Subcutaneous abdominal adipose tissue (tissue), 5 donors: ENCODE measurements at regions not wholly inside any gene's neighbourhood (a gene's known extent, or its start where the extent isn't known, plus 50 kb on each side); places are given as distances from the start of the nearest gene placed in this dataset.

ENCODE experiments used
- H3K27ac ChIP-seq: one replicate; pipeline ENCODE4 v1.7.0; 2013; ENCODE audit warnings: low read depth, mild to moderate bottlenecking, inconsistent platforms, low read length, moderate library complexity
- H3K27me3 ChIP-seq, 5 donors: one replicate each; pipeline ENCODE4 v1.7.0; 2013; ENCODE audit warnings: low read length in 5 of 5, inconsistent platforms in 1 of 5; ENCODE audit not compliant: control insufficient read depth in 5 of 5, insufficient read depth in 4 of 5
- H3K36me3 ChIP-seq, 5 donors: one replicate each; pipeline ENCODE4 v1.7.0; 2013; ENCODE audit warnings: low read length in 5 of 5; ENCODE audit not compliant: control insufficient read depth in 5 of 5, insufficient read depth in 5 of 5
- H3K4me1 ChIP-seq, 5 donors: one replicate each; pipeline ENCODE4 v1.7.0; 2013; ENCODE audit warnings: low read length in 5 of 5, mild to moderate bottlenecking in 3 of 5, moderate library complexity in 1 of 5; ENCODE audit not compliant: control insufficient read depth in 5 of 5, insufficient read depth in 5 of 5
- H3K4me3 ChIP-seq, 5 donors: one replicate each; pipeline ENCODE4 v1.7.0; 2013; ENCODE audit warnings: low read length in 5 of 5, low read depth in 1 of 5
- H3K9ac ChIP-seq, 5 donors: one replicate each; pipeline ENCODE4 v1.7.0; 2013; ENCODE audit warnings: low read length in 5 of 5, mild to moderate bottlenecking in 4 of 5, moderate library complexity in 3 of 5
- H3K9me3 ChIP-seq, 5 donors: one replicate each; pipeline ENCODE4 v1.7.0; 2013; ENCODE audit warnings: low read length in 5 of 5; ENCODE audit not compliant: control insufficient read depth in 5 of 5
- donor health status: healthy.
- donor health status: healthy.
- donor health status: healthy.
- donor health status: healthy.
- donor health status: healthy.

GRCh38 chr9:75429531-75430475 is 341.5 kb downstream of the OSTF1 start:
- Histone ChIP-seq H3K27me3 (no peaks in the 10 kb centered on the region), H3K36me3 (no peaks in the 10 kb centered on the region), H3K9me3 (peaks cover 0 to 3% (median 0%) of the 10 kb centered on the region in 5 donors), H3K27ac (no peak overlapping the region), H3K4me1 (peaks cover 0 to 39% (median 34%) of the 10 kb centered on the region in 5 donors), H3K4me3 (no peak overlapping the region), H3K9ac (no peak overlapping the region)

GRCh38 chr9:75431375-75431774 is 343.1 kb downstream of the OSTF1 start:
- Histone ChIP-seq H3K27ac (no peak overlapping the region), H3K4me1 (peaks cover 0 to 39% (median 34%) of the 10 kb centered on the region in 5 donors), H3K9me3 (peaks cover 0 to 3% (median 0%) of the 10 kb centered on the region in 5 donors), H3K9ac (no peak overlapping the region), H3K27me3 (no peaks in the 10 kb centered on the region), H3K4me3 (no peak overlapping the region), H3K36me3 (no peaks in the 10 kb centered on the region)

GRCh38 chr9:75432386-75432785 is 344.1 kb downstream of the OSTF1 start:
- H3K9ac ChIP-seq, result no peak overlapping the region
- peaks cover 0 to 39% (median 32%) of the 10 kb centered on the region in 5 donors for H3K4me1 ChIP-seq
- H3K27me3 ChIP-seq, result no peaks in the 10 kb centered on the region
- H3K4me3 ChIP-seq, result peak overlapping the region in 1 of 5 donors; percentile 4
- no peaks in the 10 kb centered on the region for H3K36me3 ChIP-seq
- H3K27ac ChIP-seq, result no peak overlapping the region
- H3K9me3 ChIP-seq, result peaks cover 0 to 3% (median 0%) of the 10 kb centered on the region in 5 donors

GRCh38 chr9:75432888-75433287 is 344.6 kb downstream of the OSTF1 start:
- H3K9me3 ChIP-seq, result peaks cover 0 to 3% (median 0%) of the 10 kb centered on the region in 5 donors
- H3K4me1 ChIP-seq, result peaks cover 0 to 39% (median 32%) of the 10 kb centered on the region in 5 donors
- no peak overlapping the region for H3K27ac ChIP-seq
- no peaks in the 10 kb centered on the region for H3K36me3 ChIP-seq
- no peaks in the 10 kb centered on the region for H3K27me3 ChIP-seq
- H3K9ac ChIP-seq, result no peak overlapping the region
- no peak overlapping the region for H3K4me3 ChIP-seq

GRCh38 chr9:75438716-75439115 is 350.4 kb downstream of the OSTF1 start:
- Histone ChIP-seq H3K4me3 (no peak overlapping the region), H3K9ac (no peak overlapping the region)

GRCh38 chr9:75440914-75441313 is 352.6 kb downstream of the OSTF1 start:
- Histone ChIP-seq H3K4me1 (peaks cover 0 to 5% (median 0%) of the 10 kb centered on the region in 5 donors), H3K9me3 (no peaks in the 10 kb centered on the region), H3K36me3 (no peaks in the 10 kb centered on the region), H3K9ac (no peak overlapping the region), H3K4me3 (no peak overlapping the region), H3K27me3 (no peaks in the 10 kb centered on the region), H3K27ac (no peak overlapping the region)

More at GRCh38 chr9:75438716-75439115, 350.4 kb downstream of the OSTF1 start:
- H3K27me3 ChIP-seq, result no peaks in the 10 kb centered on the region
- H3K27ac ChIP-seq, result no peak overlapping the region
- H3K36me3 ChIP-seq, result no peaks in the 10 kb centered on the region
- H3K9me3 ChIP-seq, result peaks cover 0 to 2% (median 0%) of the 10 kb centered on the region in 5 donors
- no peaks in the 10 kb centered on the region for H3K4me1 ChIP-seq

GRCh38 chr9:75445144-75445543 is 356.8 kb downstream of the OSTF1 start:
- H3K27ac ChIP-seq, result no peak overlapping the region
- no peaks in the 10 kb centered on the region for H3K27me3 ChIP-seq
- no peak overlapping the region for H3K4me3 ChIP-seq
- peaks cover 0 to 14% (median 10%) of the 10 kb centered on the region in 5 donors for H3K4me1 ChIP-seq
- no peaks in the 10 kb centered on the region for H3K9me3 ChIP-seq
- no peaks in the 10 kb centered on the region for H3K36me3 ChIP-seq
- no peak overlapping the region for H3K9ac ChIP-seq

GRCh38 chr9:75447281-75447680 is 359.0 kb downstream of the OSTF1 start:
- H3K4me1 ChIP-seq, result peaks cover 0 to 25% (median 18%) of the 10 kb centered on the region in 5 donors
- no peaks in the 10 kb centered on the region for H3K36me3 ChIP-seq
- H3K9ac ChIP-seq, result no peak overlapping the region
- no peaks in the 10 kb centered on the region for H3K27me3 ChIP-seq
- H3K9me3 ChIP-seq, result no peaks in the 10 kb centered on the region
- no peak overlapping the region for H3K27ac ChIP-seq
- H3K4me3 ChIP-seq, result no peak overlapping the region

GRCh38 chr9:75448281-75448680 is 360.0 kb downstream of the OSTF1 start:
- Histone ChIP-seq H3K9ac (no peak overlapping the region), H3K27ac (no peak overlapping the region), H3K4me1 (peaks cover 0 to 35% (median 27%) of the 10 kb centered on the region in 5 donors), H3K9me3 (no peaks in the 10 kb centered on the region), H3K27me3 (no peaks in the 10 kb centered on the region), H3K4me3 (no peak overlapping the region), H3K36me3 (no peaks in the 10 kb centered on the region)

- Histone ChIP-seq H3K4me3 (no peak overlapping the region), H3K4me1 (peaks cover 0 to 37% (median 28%) of the 10 kb centered on the region in 5 donors)
Observed at GRCh38 chr9:75448955-75449354, 360.6 kb downstream of the OSTF1 start.

More at GRCh38 chr9:75448955-75449354, 360.6 kb downstream of the OSTF1 start:
- Histone ChIP-seq H3K27ac (no peak overlapping the region), H3K9ac (no peak overlapping the region), H3K36me3 (no peaks in the 10 kb centered on the region), H3K9me3 (no peaks in the 10 kb centered on the region), H3K27me3 (no peaks in the 10 kb centered on the region)
